Ascending aorta (tissue), 2 donors: ENCODE measurements at regions not wholly inside any gene's neighbourhood (a gene's known extent, or its start where the extent isn't known, plus 50 kb on each side); places are given as distances from the start of the nearest gene placed in this dataset.

Source experiments
- DNase-seq, 2 donors: peaks; one replicate each; pipeline ENCODE4 v3.0.0-alpha.2; 2019; ENCODE audit warnings: low spot score in 2 of 2
- H3K27ac ChIP-seq, 2 donors: fragments of 200-600 bp; sonication (generic); one replicate each; pipeline ENCODE4 v1.5.1; 2016 to 2017; ENCODE audit warnings: mild to moderate bottlenecking in 1 of 2
- H3K27me3 ChIP-seq: fragments of 200-600 bp; sonication (generic); one replicate; pipeline ENCODE4 v1.5.1; 2017
- H3K36me3 ChIP-seq, 2 donors: fragments of 200-600 bp; sonication (generic); one replicate each; pipeline ENCODE4 v1.5.1; 2016
- H3K4me1 ChIP-seq, 2 donors: fragments of 200-600 bp; sonication (generic); one replicate each; pipeline ENCODE4 v1.5.1; 2016 to 2017; ENCODE audit warnings: mild to moderate bottlenecking in 1 of 2
- H3K4me3 ChIP-seq, 2 donors: fragments of 200-600 bp; sonication (generic); one replicate each; pipeline ENCODE4 v1.5.1; 2016 to 2017; ENCODE audit warnings: mild to moderate bottlenecking in 1 of 2
- H3K9me3 ChIP-seq, 2 donors: fragments of 200-600 bp; sonication (generic); one replicate each; pipeline ENCODE4 v1.5.1; 2016
- CTCF ChIP-seq, 3 experiments: fragments of 200-600 bp in 2 of 3; fragments of 450-650 bp in 1 of 3; sonication (generic) in 2 of 3; IDR thresholded peaks; one replicate each; pipeline ENCODE4 v1.5.1; 2016 to 2019; ENCODE audit warnings: antibody characterized with exemption in 3 of 3, mild to moderate bottlenecking in 1 of 3, moderate library complexity in 1 of 3
- intact Hi-C: fragments of 100-400 bp; cut with DNase I; formaldehyde crosslinking; loops from one replicate; pipeline ENCODE4 v1.15.1; 2023

- Histone ChIP-seq H3K27me3 (no peaks in the 10 kb centered on the region), H3K4me1 (no peaks in the 10 kb centered on the region), H3K9me3 (no peaks in the 10 kb centered on the region), H3K27ac (no peak overlapping the region), H3K4me3 (no peak overlapping the region), H3K36me3 (no peaks in the 10 kb centered on the region)
- DNase-seq = no peak
- TF ChIP-seq CTCF (IDR thresholded peaks at IDR 0.05) = no peak
- intact Hi-C loops = no loop called here
Observed at GRCh38 chr5:21649969-21650368, 1203.2 kb downstream of the CDH12 start.

- H3K27me3 ChIP-seq = no peaks in the 10 kb centered on the region
- DNase-seq = no peak
- no peak for TF ChIP-seq CTCF (IDR thresholded peaks at IDR 0.05)
- no peaks in the 10 kb centered on the region for H3K36me3 ChIP-seq
- no peaks in the 10 kb centered on the region for H3K4me1 ChIP-seq
- H3K9me3 ChIP-seq = no peaks in the 10 kb centered on the region
- intact Hi-C loops = no loop called here
- H3K27ac ChIP-seq = no peak overlapping the region
- H3K4me3 ChIP-seq = no peak overlapping the region
Observed at GRCh38 chr5:21646469-21646868, 1206.7 kb downstream of the CDH12 start.

- intact Hi-C loops = no loop called here
- Histone ChIP-seq H3K27ac (no peak overlapping the region), H3K9me3 (no peaks in the 10 kb centered on the region)
Observed at GRCh38 chr5:21644032-21644431, 1209.1 kb downstream of the CDH12 start.

GRCh38 chr5:21642312-21642711 lies 1210.8 kb downstream of the CDH12 start:
- Histone ChIP-seq H3K36me3 (no peaks in the 10 kb centered on the region), H3K4me3 (no peak overlapping the region), H3K27ac (no peak overlapping the region), H3K4me1 (no peaks in the 10 kb centered on the region), H3K9me3 (no peaks in the 10 kb centered on the region), H3K27me3 (no peaks in the 10 kb centered on the region)
- no peak for TF ChIP-seq CTCF (IDR thresholded peaks at IDR 0.05)
- intact Hi-C loops = no loop called here
- no peak for DNase-seq

More at GRCh38 chr5:21644032-21644431, 1209.1 kb downstream of the CDH12 start:
- Histone ChIP-seq H3K27me3 (no peaks in the 10 kb centered on the region), H3K36me3 (no peaks in the 10 kb centered on the region), H3K4me3 (no peak overlapping the region), H3K4me1 (no peaks in the 10 kb centered on the region)
- TF ChIP-seq CTCF (IDR thresholded peaks at IDR 0.05) = no peak
- no peak for DNase-seq

- H3K36me3 ChIP-seq = no peaks in the 10 kb centered on the region
- TF ChIP-seq CTCF (IDR thresholded peaks at IDR 0.05) = no peak
- intact Hi-C loops = no loop called here
Observed at GRCh38 chr5:21623831-21624230, 1229.3 kb downstream of the CDH12 start.

GRCh38 chr5:21615195-21615765 lies 1237.9 kb downstream of the CDH12 start:
- intact Hi-C loops = no loop called here
- H3K4me3 ChIP-seq = no peak overlapping the region
- H3K36me3 ChIP-seq = no peaks in the 10 kb centered on the region
- no peaks in the 10 kb centered on the region for H3K27me3 ChIP-seq
- H3K4me1 ChIP-seq = no peaks in the 10 kb centered on the region
- no peak for DNase-seq
- no peaks in the 10 kb centered on the region for H3K9me3 ChIP-seq
- no peak for TF ChIP-seq CTCF (IDR thresholded peaks at IDR 0.05)
- no peak overlapping the region for H3K27ac ChIP-seq

More at GRCh38 chr5:21623831-21624230, 1229.3 kb downstream of the CDH12 start:
- no peaks in the 10 kb centered on the region for H3K4me1 ChIP-seq
- DNase-seq = no peak
- H3K27me3 ChIP-seq = no peaks in the 10 kb centered on the region
- no peaks in the 10 kb centered on the region for H3K9me3 ChIP-seq
- no peak overlapping the region for H3K27ac ChIP-seq
- H3K4me3 ChIP-seq = no peak overlapping the region
